ENCODE measurements at regions not wholly inside any gene's neighbourhood (a gene's known extent, or its start where the extent isn't known, plus 50 kb on each side); places are given as distances from the start of the nearest gene placed in this dataset.

- no peaks in the 10 kb centered on the region for H3K27me3 ChIP-seq (ENCODE audit: insufficient read depth, low read length, poor library complexity, severe bottlenecking)
- H3K27me3 Mint-ChIP-seq: peaks cover 18 to 66% of the 10 kb centered on the region in 2 donors
- H3K36me3 Mint-ChIP-seq: peaks cover 3 to 24% (median 6%) of the 10 kb centered on the region in 3 donors
- peaks cover 22 to 30% (median 27%) of the 10 kb centered on the region in 5 donors for H3K9me3 Mint-ChIP-seq
- no peak overlapping the region for H3K4me3 Mint-ChIP-seq
- no peak for DNase-seq
- POLR2A ChIA-PET: no interaction called here
- H3K4me1 Mint-ChIP-seq: no peaks in the 10 kb centered on the region
- no peak overlapping the region for H3K27ac Mint-ChIP-seq
- H3K4me3 ChIP-seq (ENCODE audit: low read length): no peak overlapping the region
- H3K9me3 ChIP-seq (ENCODE audit: low read length): peaks cover 7% of the 10 kb centered on the region
- H3K36me3 ChIP-seq (ENCODE audit: insufficient read depth, low read length): no peaks in the 10 kb centered on the region
- H3K4me1 ChIP-seq (ENCODE audit: insufficient read depth, low read length): no peaks in the 10 kb centered on the region
- H3K27ac ChIP-seq (ENCODE audit: low read depth, low read length): no peak overlapping the region
- CTCF ChIA-PET: no interaction called here
These were observed 89.5 kb upstream of the SLC1A1 start for GRCh38 chr9:4400731-4401130.

GRCh38 chr9:4397917-4398316, 92.4 kb upstream of the SLC1A1 start:
- DNase-seq: no peak
- H3K4me3 Mint-ChIP-seq: no peak overlapping the region
- CTCF ChIA-PET: no interaction called here
- Histone ChIP-seq H3K27ac (ENCODE audit: low read depth, low read length) (no peak overlapping the region), H3K9me3 (ENCODE audit: low read length) (peaks cover 7% of the 10 kb centered on the region), H3K36me3 (ENCODE audit: insufficient read depth, low read length) (no peaks in the 10 kb centered on the region), H3K4me3 (ENCODE audit: low read length) (no peak overlapping the region), H3K4me1 (ENCODE audit: insufficient read depth, low read length) (no peaks in the 10 kb centered on the region), H3K27me3 (ENCODE audit: insufficient read depth, low read length, poor library complexity, severe bottlenecking) (no peaks in the 10 kb centered on the region)
- no peak overlapping the region for H3K27ac Mint-ChIP-seq
- peaks cover 3 to 17% (median 3%) of the 10 kb centered on the region in 3 donors for H3K36me3 Mint-ChIP-seq
- POLR2A ChIA-PET: no interaction called here
- H3K4me1 Mint-ChIP-seq: no peaks in the 10 kb centered on the region
- peaks cover 10 to 18% (median 14%) of the 10 kb centered on the region in 5 donors for H3K9me3 Mint-ChIP-seq
- peaks cover 17 to 59% of the 10 kb centered on the region in 2 donors for H3K27me3 Mint-ChIP-seq

- H3K27me3 ChIP-seq (ENCODE audit: insufficient read depth, low read length, poor library complexity, severe bottlenecking): no peaks in the 10 kb centered on the region
- DNase-seq: no peak
- POLR2A ChIA-PET: no interaction called here
- no peaks in the 10 kb centered on the region for H3K36me3 ChIP-seq (ENCODE audit: insufficient read depth, low read length)
- no peaks in the 10 kb centered on the region for H3K4me1 Mint-ChIP-seq
- no peaks in the 10 kb centered on the region for H3K9me3 ChIP-seq (ENCODE audit: low read length)
- no peak overlapping the region for H3K27ac Mint-ChIP-seq
- H3K4me1 ChIP-seq (ENCODE audit: insufficient read depth, low read length): no peaks in the 10 kb centered on the region
- H3K27me3 Mint-ChIP-seq: peaks cover 11 to 30% of the 10 kb centered on the region in 2 donors
- H3K4me3 Mint-ChIP-seq: no peak overlapping the region
- no peak overlapping the region for H3K4me3 ChIP-seq (ENCODE audit: low read length)
- no peak overlapping the region for H3K27ac ChIP-seq (ENCODE audit: low read depth, low read length)
- peaks cover 0 to 1% (median 0%) of the 10 kb centered on the region in 3 donors for H3K36me3 Mint-ChIP-seq
- no peaks in the 10 kb centered on the region for H3K9me3 Mint-ChIP-seq
- CTCF ChIA-PET: no interaction called here
These were observed 94.1 kb upstream of the GLIS3 start for GRCh38 chr9:4393806-4394523.

GRCh38 chr9:4389755-4390154, 89.9 kb upstream of the GLIS3 start:
- Mint-ChIP-seq H3K9me3 (no peaks in the 10 kb centered on the region), H3K4me3 (no peak overlapping the region), H3K4me1 (no peaks in the 10 kb centered on the region), H3K36me3 (no peaks in the 10 kb centered on the region), H3K27me3 (peaks cover 1 to 6% of the 10 kb centered on the region in 2 donors), H3K27ac (peak overlapping the region in 1 of 8 donors; percentile 3)
- H3K4me1 ChIP-seq (ENCODE audit: insufficient read depth, low read length): no peaks in the 10 kb centered on the region
- H3K36me3 ChIP-seq (ENCODE audit: insufficient read depth, low read length): no peaks in the 10 kb centered on the region
- DNase-seq: no peak
- H3K9me3 ChIP-seq (ENCODE audit: low read length): no peaks in the 10 kb centered on the region
- H3K27ac ChIP-seq (ENCODE audit: low read depth, low read length): no peak overlapping the region
- ChIA-PET POLR2A (no interaction called here), CTCF (no interaction called here)
- H3K27me3 ChIP-seq (ENCODE audit: insufficient read depth, low read length, poor library complexity, severe bottlenecking): no peaks in the 10 kb centered on the region
- no peak overlapping the region for H3K4me3 ChIP-seq (ENCODE audit: low read length)

GRCh38 chr9:4389003-4389402, 89.1 kb upstream of the GLIS3 start:
- ChIA-PET POLR2A (no interaction called here), CTCF (interaction anchor here (0.9 kb wide), 1 partner anchor 10 kb away, joined by 3 read pairs; no protein-coding TSS in a partner anchor)
- Histone ChIP-seq H3K27ac (ENCODE audit: low read depth, low read length) (no peak overlapping the region), H3K4me1 (ENCODE audit: insufficient read depth, low read length) (no peaks in the 10 kb centered on the region), H3K9me3 (ENCODE audit: low read length) (no peaks in the 10 kb centered on the region), H3K27me3 (ENCODE audit: insufficient read depth, low read length, poor library complexity, severe bottlenecking) (no peaks in the 10 kb centered on the region), H3K4me3 (ENCODE audit: low read length) (no peak overlapping the region), H3K36me3 (ENCODE audit: insufficient read depth, low read length) (no peaks in the 10 kb centered on the region)
- H3K27ac Mint-ChIP-seq: no peak overlapping the region
- no peaks in the 10 kb centered on the region for H3K4me1 Mint-ChIP-seq
- DNase-seq: no peak
- H3K36me3 Mint-ChIP-seq: no peaks in the 10 kb centered on the region
- no peaks in the 10 kb centered on the region for H3K9me3 Mint-ChIP-seq
- peaks cover 1 to 6% of the 10 kb centered on the region in 2 donors for H3K27me3 Mint-ChIP-seq
- H3K4me3 Mint-ChIP-seq: no peak overlapping the region

GRCh38 chr9:4386819-4387218, 87.0 kb upstream of the GLIS3 start:
- Mint-ChIP-seq H3K27ac (no peak overlapping the region), H3K36me3 (no peaks in the 10 kb centered on the region), H3K4me1 (no peaks in the 10 kb centered on the region), H3K27me3 (peaks cover 0 to 5% of the 10 kb centered on the region in 2 donors), H3K4me3 (no peak overlapping the region), H3K9me3 (no peaks in the 10 kb centered on the region)
- ChIA-PET POLR2A (no interaction called here), CTCF (no interaction called here)
- H3K9me3 ChIP-seq (ENCODE audit: low read length): no peaks in the 10 kb centered on the region
- no peaks in the 10 kb centered on the region for H3K27me3 ChIP-seq (ENCODE audit: insufficient read depth, low read length, poor library complexity, severe bottlenecking)
- DNase-seq: no peak
- H3K4me1 ChIP-seq (ENCODE audit: insufficient read depth, low read length): no peaks in the 10 kb centered on the region
- H3K36me3 ChIP-seq (ENCODE audit: insufficient read depth, low read length): no peaks in the 10 kb centered on the region
- H3K27ac ChIP-seq (ENCODE audit: low read depth, low read length): no peak overlapping the region
- H3K4me3 ChIP-seq (ENCODE audit: low read length): no peak overlapping the region

GRCh38 chr9:4384750-4385149, 84.9 kb upstream of the GLIS3 start:
- Mint-ChIP-seq H3K4me1 (no peaks in the 10 kb centered on the region), H3K27me3 (peaks cover 0 to 16% of the 10 kb centered on the region in 2 donors), H3K36me3 (no peaks in the 10 kb centered on the region), H3K27ac (peak overlapping the region in 1 of 8 donors; percentile 13), H3K4me3 (no peak overlapping the region), H3K9me3 (no peaks in the 10 kb centered on the region)
- Histone ChIP-seq H3K4me1 (ENCODE audit: insufficient read depth, low read length) (no peaks in the 10 kb centered on the region), H3K9me3 (ENCODE audit: low read length) (no peaks in the 10 kb centered on the region), H3K27me3 (ENCODE audit: insufficient read depth, low read length, poor library complexity, severe bottlenecking) (no peaks in the 10 kb centered on the region), H3K27ac (ENCODE audit: low read depth, low read length) (no peak overlapping the region), H3K4me3 (ENCODE audit: low read length) (no peak overlapping the region), H3K36me3 (ENCODE audit: insufficient read depth, low read length) (no peaks in the 10 kb centered on the region)
- DNase-seq: no peak
- ChIA-PET POLR2A (no interaction called here), CTCF (interaction anchor here (1.7 kb wide), 1 partner anchor 10 kb away, joined by 4 read pairs; no protein-coding TSS in a partner anchor)

GRCh38 chr9:4382722-4383317, 83.0 kb upstream of the GLIS3 start:
- Mint-ChIP-seq H3K4me1 (no peaks in the 10 kb centered on the region), H3K27ac (no peak overlapping the region), H3K9me3 (no peaks in the 10 kb centered on the region), H3K27me3 (peaks cover 3 to 23% of the 10 kb centered on the region in 2 donors), H3K36me3 (no peaks in the 10 kb centered on the region), H3K4me3 (no peak overlapping the region)
- Histone ChIP-seq H3K4me3 (ENCODE audit: low read length) (no peak overlapping the region), H3K4me1 (ENCODE audit: insufficient read depth, low read length) (no peaks in the 10 kb centered on the region), H3K9me3 (ENCODE audit: low read length) (no peaks in the 10 kb centered on the region), H3K36me3 (ENCODE audit: insufficient read depth, low read length) (no peaks in the 10 kb centered on the region), H3K27ac (ENCODE audit: low read depth, low read length) (no peak overlapping the region), H3K27me3 (ENCODE audit: insufficient read depth, low read length, poor library complexity, severe bottlenecking) (no peaks in the 10 kb centered on the region)
- peak in 2 of 5 donors; percentile 17 to 35 for DNase-seq
- ChIA-PET POLR2A (no interaction called here), CTCF (interaction anchor here (1.1 kb wide), 1 partner anchor 257 kb away, joined by 5 read pairs; no protein-coding TSS in a partner anchor)

Data from CD8-positive, alpha-beta memory T cell (primary cell).